CD4-positive, alpha-beta T cell (primary cell): ENCODE measurements at regions not wholly inside any gene's neighbourhood (a gene's known extent, or its start where the extent isn't known, plus 50 kb on each side); places are given as distances from the start of the nearest gene placed in this dataset.

Experiments used
- ATAC-seq: fragments of 200-7000 bp; cut with Tn5 transposase; one replicate; pipeline ENCODE4 v1.10.0; 2022; ENCODE audit warnings: mild to moderate bottlenecking; ENCODE audit not compliant: poor library complexity
- CTCF ChIA-PET: fragments of 350-600 bp; sonication (Branson Sonifier 250); formaldehyde crosslinking; loops from one replicate; lab custom pipeline; 2021; ENCODE audit warnings: antibody characterized with exemption, inconsistent platforms; lab: Charles Lee
- POLR2A ChIA-PET: fragments of 350-600 bp; sonication (Branson Sonifier 250); formaldehyde crosslinking; loops from one replicate; lab custom pipeline; 2021; ENCODE audit warnings: antibody characterized with exemption, inconsistent platforms; lab: Charles Lee
- DNase-seq, 14 experiments: peaks; one replicate each; pipeline ENCODE4 v3.0.0-alpha.2; 2013 to 2020; ENCODE audit warnings: mixed read lengths in 2 of 14
- H3K27ac ChIP-seq, 2 donors: one replicate each; pipeline versions ENCODE4 v1.5.1 to v1.7.0; 2013; ENCODE audit warnings: low read length in 2 of 2, low read depth in 1 of 2, mild to moderate bottlenecking in 1 of 2
- H3K27me3 ChIP-seq, 2 experiments: 1 replicate in 1 of 2; 2 replicates in 1 of 2; pipeline versions ENCODE4 v1.6.1 to v1.7.0; 2013; ENCODE audit warnings: low read length in 2 of 2, control low read depth in 1 of 2, mild to moderate bottlenecking in 1 of 2, moderate library complexity in 1 of 2; ENCODE audit not compliant: insufficient read depth in 2 of 2, control insufficient read depth in 1 of 2
- H3K36me3 ChIP-seq: one replicate; pipeline ENCODE4 v1.6.1; 2013; ENCODE audit warnings: low read length, control low read depth; ENCODE audit not compliant: insufficient read depth
- H3K4me1 ChIP-seq: one replicate; pipeline ENCODE4 v1.6.1; 2013; ENCODE audit warnings: low read length, control low read depth; ENCODE audit not compliant: insufficient read depth
- H3K4me3 ChIP-seq: one replicate; pipeline ENCODE4 v1.5.1; 2013; ENCODE audit warnings: mild to moderate bottlenecking, low read length, moderate library complexity
- H3K9me3 ChIP-seq, 2 experiments: 1 replicate in 1 of 2; 2 replicates in 1 of 2; pipeline versions ENCODE4 v1.6.1 to v1.7.0; 2013; ENCODE audit warnings: low read length in 2 of 2, mild to moderate bottlenecking in 2 of 2, control low read depth in 1 of 2, moderate library complexity in 1 of 2; ENCODE audit not compliant: control insufficient read depth in 1 of 2, insufficient read depth in 1 of 2
- H3K27ac Mint-ChIP-seq: one replicate; pipeline ENCODE4 v1.8.0; 2020; ENCODE audit warnings: mixed read lengths
- H3K27me3 Mint-ChIP-seq: one replicate; pipeline ENCODE4 v1.8.0; 2021; ENCODE audit warnings: mixed read lengths
- H3K36me3 Mint-ChIP-seq: one replicate; pipeline ENCODE4 v1.8.0; 2021; ENCODE audit warnings: low read depth, mixed read lengths
- H3K4me1 Mint-ChIP-seq: one replicate; pipeline ENCODE4 v1.8.0; 2021; ENCODE audit warnings: low read depth, mixed read lengths
- H3K4me3 Mint-ChIP-seq: one replicate; pipeline ENCODE4 v1.8.0; 2020; ENCODE audit warnings: mild to moderate bottlenecking, mixed read lengths
- H3K9me3 Mint-ChIP-seq: one replicate; pipeline ENCODE4 v1.8.0; 2020; ENCODE audit warnings: mixed read lengths
- intact Hi-C, 2 experiments: fragments of 100-400 bp; cut with DNase I in 1 of 2; cut with micrococcal nuclease in 1 of 2; formaldehyde crosslinking; loops; one replicate each; pipeline versions ENCODE4 v1.15.1 to v1.9.0; 2023 to 2025; cut with DNase I, micrococcal nuclease
- TF ChIP-seq, protein P1 (sequence below): fragments of 200-600 bp; IDR thresholded peaks from one replicate; pipeline ENCODE4 v1.8.0; 2022; ENCODE audit warnings: antibody characterized with exemption, mild to moderate bottlenecking

DNA sequence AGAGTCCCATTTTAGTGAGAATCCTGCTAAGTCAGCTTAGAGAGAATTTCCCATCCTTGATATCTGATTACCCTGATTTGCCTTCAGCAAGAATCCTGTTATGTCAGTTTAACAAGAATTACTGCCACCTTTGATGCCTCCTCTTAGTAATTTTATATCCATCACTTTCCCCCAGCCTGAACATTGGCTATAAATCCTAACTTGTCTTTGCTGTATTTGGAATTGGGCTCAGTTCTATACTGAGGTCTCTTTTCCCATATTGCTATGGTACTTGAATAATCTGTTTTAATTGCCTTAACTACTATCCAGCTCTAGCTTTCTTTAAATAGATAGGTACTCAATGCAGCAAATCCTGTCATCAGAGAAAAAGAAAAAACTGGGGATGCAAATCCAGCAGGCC, 842.0 kb upstream of the ADAMTS5 start:
- Histone ChIP-seq H3K4me1 (no peaks in the 10 kb centered on the region), H3K27me3 (no peaks in the 10 kb centered on the region), H3K27ac (no peak overlapping the region), H3K4me3 (no peak overlapping the region), H3K36me3 (no peaks in the 10 kb centered on the region), H3K9me3 (peaks cover 0 to 3% of the 10 kb centered on the region in 2 experiments)
- no peaks in the 10 kb centered on the region for H3K4me1 Mint-ChIP-seq
- POLR2A ChIA-PET = no interaction called here
- CTCF ChIA-PET = no interaction called here
- H3K4me3 Mint-ChIP-seq = no peak overlapping the region
- ATAC-seq = no peak
- intact Hi-C loops = no loop called here
- no peaks in the 10 kb centered on the region for H3K36me3 Mint-ChIP-seq
- TF ChIP-seq, protein P1, sequence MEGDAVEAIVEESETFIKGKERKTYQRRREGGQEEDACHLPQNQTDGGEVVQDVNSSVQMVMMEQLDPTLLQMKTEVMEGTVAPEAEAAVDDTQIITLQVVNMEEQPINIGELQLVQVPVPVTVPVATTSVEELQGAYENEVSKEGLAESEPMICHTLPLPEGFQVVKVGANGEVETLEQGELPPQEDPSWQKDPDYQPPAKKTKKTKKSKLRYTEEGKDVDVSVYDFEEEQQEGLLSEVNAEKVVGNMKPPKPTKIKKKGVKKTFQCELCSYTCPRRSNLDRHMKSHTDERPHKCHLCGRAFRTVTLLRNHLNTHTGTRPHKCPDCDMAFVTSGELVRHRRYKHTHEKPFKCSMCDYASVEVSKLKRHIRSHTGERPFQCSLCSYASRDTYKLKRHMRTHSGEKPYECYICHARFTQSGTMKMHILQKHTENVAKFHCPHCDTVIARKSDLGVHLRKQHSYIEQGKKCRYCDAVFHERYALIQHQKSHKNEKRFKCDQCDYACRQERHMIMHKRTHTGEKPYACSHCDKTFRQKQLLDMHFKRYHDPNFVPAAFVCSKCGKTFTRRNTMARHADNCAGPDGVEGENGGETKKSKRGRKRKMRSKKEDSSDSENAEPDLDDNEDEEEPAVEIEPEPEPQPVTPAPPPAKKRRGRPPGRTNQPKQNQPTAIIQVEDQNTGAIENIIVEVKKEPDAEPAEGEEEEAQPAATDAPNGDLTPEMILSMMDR = no peak
- H3K27ac Mint-ChIP-seq = no peak overlapping the region
- H3K9me3 Mint-ChIP-seq = peaks cover 4% of the 10 kb centered on the region
- H3K27me3 Mint-ChIP-seq = no peaks in the 10 kb centered on the region
- no peak for DNase-seq

DNA sequence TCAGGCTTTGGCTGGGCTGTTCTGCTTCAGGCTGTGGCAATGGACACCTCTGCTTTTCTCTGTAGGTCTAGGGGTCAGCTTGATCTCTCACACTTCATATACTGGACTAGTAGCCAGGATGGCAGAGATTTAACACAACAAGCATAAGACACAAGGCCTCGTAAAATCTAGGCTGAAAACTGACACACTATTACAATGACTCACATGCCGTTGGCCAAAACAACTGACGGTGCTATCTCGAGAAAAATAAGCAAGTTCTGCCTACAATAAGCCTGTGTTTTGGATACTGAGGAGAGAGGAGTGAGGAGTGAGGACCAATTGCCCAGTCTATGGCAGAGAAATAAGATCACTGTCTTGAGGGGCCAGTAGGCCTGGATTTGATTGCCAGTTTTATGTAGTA, 840.7 kb upstream of the ADAMTS5 start:
- Histone ChIP-seq H3K4me1 (no peaks in the 10 kb centered on the region), H3K27ac (no peak overlapping the region), H3K36me3 (no peaks in the 10 kb centered on the region), H3K27me3 (no peaks in the 10 kb centered on the region), H3K9me3 (no peaks in the 10 kb centered on the region), H3K4me3 (no peak overlapping the region)
- no peak for DNase-seq
- intact Hi-C loops = no loop called here
- TF ChIP-seq, protein P1 = no peak
- Mint-ChIP-seq H3K9me3 (peaks cover 4% of the 10 kb centered on the region), H3K4me3 (no peak overlapping the region), H3K36me3 (no peaks in the 10 kb centered on the region), H3K4me1 (no peaks in the 10 kb centered on the region), H3K27ac (no peak overlapping the region), H3K27me3 (no peaks in the 10 kb centered on the region)
- ATAC-seq = no peak
- CTCF ChIA-PET = no interaction called here
- POLR2A ChIA-PET = no interaction called here

DNA sequence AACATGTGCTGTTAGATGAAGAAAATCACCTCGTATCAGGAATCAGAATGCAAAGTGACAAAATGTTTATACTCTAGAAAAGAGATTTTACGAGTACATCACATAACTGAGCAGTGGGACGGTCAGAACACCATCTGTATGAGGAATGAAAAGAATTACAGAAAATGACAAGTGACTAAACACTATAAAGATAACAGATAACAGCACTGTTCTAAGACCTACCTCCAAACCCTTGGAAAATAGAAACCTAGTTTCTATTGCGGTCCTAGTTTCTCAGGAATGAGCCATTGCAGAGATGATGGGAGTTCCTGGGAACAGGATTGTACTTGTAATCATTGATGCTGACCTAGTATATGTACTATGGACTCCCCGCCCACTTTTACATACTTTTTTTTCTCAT, 839.4 kb upstream of the ADAMTS5 start:
- no peak for DNase-seq
- intact Hi-C loops = no loop called here
- no peaks in the 10 kb centered on the region for H3K27me3 ChIP-seq
- TF ChIP-seq, protein P1 = no peak
- Mint-ChIP-seq H3K27me3 (no peaks in the 10 kb centered on the region), H3K9me3 (peaks cover 4% of the 10 kb centered on the region), H3K4me3 (no peak overlapping the region), H3K27ac (no peak overlapping the region), H3K4me1 (no peaks in the 10 kb centered on the region), H3K36me3 (no peaks in the 10 kb centered on the region)
- no peak overlapping the region for H3K27ac ChIP-seq
- no peak for ATAC-seq
- POLR2A ChIA-PET = no interaction called here
- H3K4me3 ChIP-seq = no peak overlapping the region
- H3K9me3 ChIP-seq = no peaks in the 10 kb centered on the region
- no peaks in the 10 kb centered on the region for H3K36me3 ChIP-seq
- H3K4me1 ChIP-seq = no peaks in the 10 kb centered on the region
- CTCF ChIA-PET = no interaction called here
